Cardiac fibroblast (primary cell): ENCODE measurements at regions not wholly inside any gene's neighbourhood (a gene's known extent, or its start where the extent isn't known, plus 50 kb on each side); places are given as distances from the start of the nearest gene placed in this dataset.
"Not testable (repeated sequence)": the region's sequence is repeated elsewhere in the genome, so short reads cannot be mapped to it uniquely, and the experiment has no call there.

Source experiments
- DNase-seq, 2 donors: peaks; one replicate each; pipeline versions ENCODE4 v3.0.0 to v3.0.0-alpha.2; 2010; ENCODE audit warnings: low read depth in 2 of 2
- H3K4me3 ChIP-seq, 2 donors: replicated peaks in 1 of 2; 1 replicate in 1 of 2; 2 replicates in 1 of 2; pipeline ENCODE4 v1.5.1; 2011; ENCODE audit warnings: low read depth in 2 of 2, low read length in 2 of 2, mild to moderate bottlenecking in 2 of 2, moderate library complexity in 1 of 2
- TF ChIP-seq, protein P1 (sequence below): IDR thresholded peaks from one replicate; pipeline ENCODE4 v1.5.1; 2011; ENCODE audit warnings: low read depth, mild to moderate bottlenecking, low read length, inconsistent platforms

DNA sequence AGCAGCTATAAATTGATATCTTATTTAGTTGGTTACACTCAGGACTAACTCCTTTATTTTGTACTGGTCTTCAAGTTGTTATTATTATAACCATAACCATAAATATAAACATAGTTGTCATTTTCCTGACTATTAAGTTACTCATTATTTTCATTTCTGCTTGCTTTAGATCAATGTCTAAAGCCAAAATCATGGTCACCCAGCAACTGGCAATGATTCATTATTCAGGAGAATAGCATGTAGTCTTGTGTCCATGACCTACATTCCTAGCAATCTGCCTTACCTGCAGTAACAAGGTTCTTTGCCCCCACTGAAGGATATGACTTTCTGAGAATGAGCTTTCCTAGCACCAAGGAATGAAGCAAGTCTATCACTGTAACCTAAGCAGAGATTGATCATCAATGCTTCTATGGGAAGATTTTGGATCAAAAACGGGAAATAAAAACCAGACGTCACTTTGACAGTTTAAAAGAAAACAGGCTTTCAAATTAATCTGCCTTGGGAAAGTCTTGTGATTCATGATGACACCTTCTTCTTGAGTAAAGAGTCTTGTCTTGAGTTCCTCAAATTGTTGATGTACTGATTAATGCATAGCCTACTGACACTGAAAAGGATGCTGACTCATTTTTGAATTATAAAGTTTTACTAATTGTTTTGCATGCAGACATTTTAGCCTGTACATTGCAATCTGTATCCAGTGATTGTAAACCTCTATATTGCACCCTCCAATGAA lies 203.3 kb upstream of the IVNS1ABP start:
- TF ChIP-seq, protein P1, sequence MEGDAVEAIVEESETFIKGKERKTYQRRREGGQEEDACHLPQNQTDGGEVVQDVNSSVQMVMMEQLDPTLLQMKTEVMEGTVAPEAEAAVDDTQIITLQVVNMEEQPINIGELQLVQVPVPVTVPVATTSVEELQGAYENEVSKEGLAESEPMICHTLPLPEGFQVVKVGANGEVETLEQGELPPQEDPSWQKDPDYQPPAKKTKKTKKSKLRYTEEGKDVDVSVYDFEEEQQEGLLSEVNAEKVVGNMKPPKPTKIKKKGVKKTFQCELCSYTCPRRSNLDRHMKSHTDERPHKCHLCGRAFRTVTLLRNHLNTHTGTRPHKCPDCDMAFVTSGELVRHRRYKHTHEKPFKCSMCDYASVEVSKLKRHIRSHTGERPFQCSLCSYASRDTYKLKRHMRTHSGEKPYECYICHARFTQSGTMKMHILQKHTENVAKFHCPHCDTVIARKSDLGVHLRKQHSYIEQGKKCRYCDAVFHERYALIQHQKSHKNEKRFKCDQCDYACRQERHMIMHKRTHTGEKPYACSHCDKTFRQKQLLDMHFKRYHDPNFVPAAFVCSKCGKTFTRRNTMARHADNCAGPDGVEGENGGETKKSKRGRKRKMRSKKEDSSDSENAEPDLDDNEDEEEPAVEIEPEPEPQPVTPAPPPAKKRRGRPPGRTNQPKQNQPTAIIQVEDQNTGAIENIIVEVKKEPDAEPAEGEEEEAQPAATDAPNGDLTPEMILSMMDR, result no peak
- no peak overlapping the region for H3K4me3 ChIP-seq
- DNase-seq, result peak; percentile 6 to 64

DNA sequence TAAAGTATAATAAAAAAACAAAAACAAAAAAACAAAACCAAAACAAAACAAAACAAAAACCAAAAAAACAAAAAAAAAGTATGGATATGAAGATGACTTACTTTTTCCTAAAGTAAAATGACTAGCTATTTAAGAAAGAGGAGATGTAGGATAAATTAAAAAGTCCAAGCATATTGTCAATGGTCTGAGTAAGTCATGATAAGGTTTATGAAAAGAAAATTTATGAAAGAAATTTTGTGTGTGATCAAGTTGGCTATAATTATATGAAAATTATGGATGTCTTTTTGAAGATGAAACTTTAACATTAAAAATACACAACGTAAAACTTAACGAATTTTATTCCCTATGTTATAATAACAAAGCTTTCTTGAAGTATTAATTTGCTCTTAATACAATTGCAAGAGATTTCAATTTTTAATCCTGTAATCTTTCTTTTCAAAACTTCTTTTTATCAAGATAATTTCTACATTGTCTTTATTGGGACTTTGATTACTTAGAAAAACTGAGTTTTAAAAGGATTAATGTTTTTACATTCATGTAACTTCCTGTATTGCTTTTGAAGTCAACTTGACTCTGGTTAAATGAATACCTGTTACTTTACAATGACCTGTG lies 200.9 kb upstream of the IVNS1ABP start:
- no peak overlapping the region for H3K4me3 ChIP-seq
- peak in 1 of 2 donors; percentile 14 for DNase-seq
- TF ChIP-seq, protein P1, result no peak

DNA sequence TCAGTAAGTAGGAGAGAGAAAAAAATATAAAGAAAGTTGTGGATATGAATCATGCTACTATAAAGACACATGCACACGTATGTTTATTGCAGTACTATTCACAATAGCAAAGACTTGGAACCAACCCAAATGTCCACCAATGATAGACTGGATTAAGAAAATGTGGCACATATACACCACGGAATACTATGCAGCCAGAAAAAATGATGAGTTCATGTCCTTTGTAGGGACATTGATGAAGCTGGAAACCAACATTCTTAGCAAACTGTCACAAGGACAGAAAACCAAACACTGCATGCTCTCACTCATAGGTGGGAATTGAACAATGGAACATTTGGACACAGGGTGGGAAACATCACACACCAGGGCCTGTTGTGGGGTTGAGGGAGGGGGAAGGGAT lies 200.3 kb upstream of the IVNS1ABP start:
- not testable (repeated sequence) for DNase-seq, H3K4me3 ChIP-seq

DNA sequence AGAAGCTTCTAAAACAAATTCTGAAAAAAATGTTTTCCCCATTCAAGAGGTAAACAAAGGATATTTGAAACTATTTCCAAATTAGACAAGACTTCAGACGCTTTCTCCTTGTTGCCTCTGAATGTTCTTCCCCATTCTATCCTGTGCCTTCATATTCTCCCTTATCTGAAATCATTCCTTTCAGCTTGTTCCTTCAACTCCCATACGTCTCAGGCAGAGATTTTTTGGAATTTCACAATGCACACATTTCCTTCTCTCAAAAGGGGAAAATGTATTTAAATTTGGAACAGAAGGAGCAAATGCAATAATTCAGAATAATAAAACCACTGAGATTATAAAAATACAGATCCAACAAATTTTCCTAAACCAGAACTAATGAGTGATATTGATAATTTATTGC lies 198.7 kb upstream of the IVNS1ABP start:
- no peak overlapping the region for H3K4me3 ChIP-seq
- no peak for DNase-seq
- TF ChIP-seq, protein P1, result no peak

DNA sequence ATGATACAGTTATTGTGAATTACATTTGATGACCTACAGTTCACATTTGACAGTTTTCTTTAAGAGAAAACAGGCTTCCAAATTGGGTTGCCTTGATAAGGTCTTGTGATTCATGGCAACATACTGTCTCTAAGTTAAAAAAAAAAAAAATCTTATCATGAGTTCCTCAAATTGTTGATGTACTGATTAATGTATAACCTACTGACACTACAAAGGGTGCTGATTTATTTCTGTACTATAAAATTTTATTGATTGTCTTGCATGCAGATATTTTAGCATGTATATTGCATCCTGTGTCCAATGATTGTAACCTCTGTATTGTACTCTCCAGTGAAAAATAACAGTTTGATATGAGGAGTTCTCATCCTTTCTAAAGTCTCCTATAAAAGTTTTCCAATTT lies 197.3 kb upstream of the IVNS1ABP start:
- DNase-seq, result no peak
- TF ChIP-seq, protein P1, result no peak
- no peak overlapping the region for H3K4me3 ChIP-seq

DNA sequence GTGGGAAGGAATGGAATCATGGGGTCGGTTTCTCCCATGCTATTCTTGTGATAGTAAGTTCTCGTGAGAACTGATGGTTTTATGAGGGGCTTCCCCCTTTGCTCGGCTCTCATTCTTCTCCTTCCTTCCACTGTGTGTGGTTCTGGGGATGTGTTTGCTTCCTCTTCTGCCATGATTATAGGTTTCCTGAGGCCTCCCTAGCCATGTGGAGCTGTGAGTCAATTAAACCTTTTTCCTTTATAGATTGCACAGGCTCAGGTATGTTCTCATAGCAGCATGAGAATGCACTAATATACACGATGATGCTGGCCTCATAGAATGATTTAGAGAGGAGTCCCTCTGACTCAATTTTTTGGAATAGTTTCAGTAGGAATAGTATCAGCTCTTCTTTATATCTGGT lies 195.4 kb upstream of the IVNS1ABP start:
- DNase-seq, result no peak
- no peak overlapping the region for H3K4me3 ChIP-seq
- TF ChIP-seq, protein P1, result no peak

DNA sequence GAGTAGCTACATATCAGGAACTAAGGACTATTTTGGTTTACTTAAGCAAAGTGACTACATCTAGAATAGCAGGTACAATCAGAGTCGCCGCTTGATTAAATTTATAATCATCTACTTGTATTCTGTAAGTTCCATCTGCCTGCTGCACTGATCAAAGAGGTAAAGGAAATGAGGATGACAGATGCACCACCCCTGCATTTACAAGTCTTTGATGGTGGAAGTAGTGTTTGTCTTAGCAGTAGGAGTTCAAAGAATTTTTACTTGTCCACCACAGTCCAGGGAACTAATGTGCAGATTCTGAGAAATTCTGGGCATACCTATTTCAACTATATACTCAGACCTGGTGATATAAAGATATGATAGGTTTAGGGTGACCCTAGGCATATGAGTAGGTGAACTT lies 184.1 kb upstream of the IVNS1ABP start:
- DNase-seq, result no peak
- no peak overlapping the region for H3K4me3 ChIP-seq
- TF ChIP-seq, protein P1, result no peak
